ENCODE measurements at regions not wholly inside any gene's neighbourhood (a gene's known extent, or its start where the extent isn't known, plus 50 kb on each side); places are given as distances from the start of the nearest gene placed in this dataset.

- no peak for TF ChIP-seq CTCF (IDR thresholded peaks at IDR 0.05)
- no peak for TF ChIP-seq POLR2A (IDR thresholded peaks at IDR 0.05)
Measured at GRCh38 chr18:30280186-30280585, 762.4 kb downstream of the DSC3 start.

All from uterus (tissue), 2 donors.